ENCODE measurements at regions not wholly inside any gene's neighbourhood (a gene's known extent, or its start where the extent isn't known, plus 50 kb on each side); places are given as distances from the start of the nearest gene placed in this dataset.

GRCh38 chr5:28544501-28544900, 1506.1 kb upstream of the CDH9 start:
- no peak for DNase-seq

- no peak for DNase-seq
These were observed 1505.2 kb upstream of the CDH9 start for GRCh38 chr5:28543473-28544098.

DNA sequence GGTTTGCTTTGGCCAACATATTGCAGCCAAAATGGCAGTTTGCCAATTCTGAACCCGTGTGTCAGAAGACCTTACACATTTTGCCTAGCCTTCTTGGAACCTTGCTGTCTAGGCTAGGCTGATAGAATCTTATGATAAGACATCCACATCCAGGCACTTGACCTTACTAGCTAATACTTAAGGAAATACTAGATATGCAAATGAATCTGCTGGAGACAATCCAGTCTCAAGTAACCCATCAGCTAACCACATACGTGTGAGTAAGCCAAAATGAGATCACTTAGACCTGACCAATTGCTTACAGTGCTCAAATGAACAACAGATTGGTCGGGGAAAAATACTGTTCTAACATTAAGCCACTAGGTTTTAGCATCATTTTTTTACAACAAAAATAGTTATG, 1504.6 kb upstream of the CDH9 start:
- DNase-seq: no peak

GRCh38 chr5:28523888-28524635, 1485.7 kb upstream of the CDH9 start:
- no peak for DNase-seq

DNA sequence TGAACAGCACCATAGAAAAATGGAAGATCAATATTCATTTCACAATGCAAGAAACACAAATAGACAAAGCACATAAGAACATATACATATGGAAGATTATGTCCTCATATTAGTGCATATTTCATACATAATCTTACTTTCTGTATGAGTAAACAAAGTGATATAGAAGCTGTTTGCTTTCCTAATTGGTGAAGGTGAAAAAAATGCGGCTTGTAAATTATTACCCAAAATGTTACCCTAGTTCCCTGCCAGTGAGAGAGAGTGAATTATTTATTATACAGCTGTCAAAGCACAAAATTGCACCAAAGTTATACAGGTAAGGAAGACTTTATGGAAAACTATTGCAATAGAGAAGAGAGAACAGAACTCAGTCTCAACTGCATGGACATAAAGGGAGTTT, 1485.0 kb upstream of the CDH9 start:
- DNase-seq: no peak

DNA sequence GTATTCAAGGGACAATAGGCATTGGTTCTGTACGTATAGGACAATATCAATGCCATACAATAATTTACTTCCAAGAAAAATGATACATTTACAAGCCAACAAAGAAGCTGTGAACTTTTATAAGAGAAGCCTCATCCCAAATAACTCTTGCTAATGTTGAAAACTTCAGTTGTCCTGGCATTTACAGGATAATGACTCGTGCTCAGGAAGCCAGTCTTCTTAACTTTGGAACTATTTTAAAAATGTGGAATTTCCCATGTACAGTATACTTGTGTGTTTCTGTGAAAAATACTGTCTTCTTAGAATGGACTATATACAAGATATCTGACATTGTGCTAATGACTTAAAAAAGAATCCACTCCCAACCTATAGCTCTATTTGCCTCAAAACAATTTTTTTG, 1479.3 kb upstream of the CDH9 start:
- DNase-seq: no peak

GRCh38 chr5:28516722-28517121, 1478.3 kb upstream of the CDH9 start:
- no peak for DNase-seq

GRCh38 chr5:28512648-28513047, 1474.3 kb upstream of the CDH9 start:
- no peak for DNase-seq

- DNase-seq: no peak
These were observed 1466.7 kb upstream of the CDH9 start for GRCh38 chr5:28505121-28505520.

GRCh38 chr5:28500511-28500910, 1462.1 kb upstream of the CDH9 start:
- DNase-seq: no peak

DNA sequence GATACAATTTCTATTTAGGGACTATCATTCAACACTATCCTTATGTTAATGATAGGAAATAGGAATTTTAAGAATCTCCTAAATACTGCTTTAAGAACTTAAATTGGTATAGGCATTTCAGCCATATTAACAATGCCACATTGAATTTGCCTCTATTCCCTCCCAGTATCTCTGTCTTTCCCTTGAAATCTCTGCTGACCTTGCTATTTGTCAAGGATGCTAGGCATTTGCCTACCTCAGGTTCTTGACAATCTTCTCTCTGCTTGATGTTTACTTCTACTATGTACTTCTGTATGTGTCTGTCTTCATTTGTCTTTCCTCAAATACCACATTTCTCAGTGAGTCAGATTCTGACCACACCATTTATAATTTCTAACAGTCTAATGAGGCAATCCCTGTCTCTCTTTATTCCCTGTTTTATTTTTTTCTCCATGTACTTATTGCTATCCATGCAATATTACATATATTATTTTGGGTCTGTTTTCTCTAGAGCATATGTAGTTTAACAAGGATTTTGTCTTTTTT, 1461.4 kb upstream of the CDH9 start:
- no peak for DNase-seq

- DNase-seq: no peak
These were observed 1457.5 kb upstream of the CDH9 start for GRCh38 chr5:28495876-28496275.

GRCh38 chr5:28493456-28493855, 1455.1 kb upstream of the CDH9 start:
- no peak for DNase-seq

DNA sequence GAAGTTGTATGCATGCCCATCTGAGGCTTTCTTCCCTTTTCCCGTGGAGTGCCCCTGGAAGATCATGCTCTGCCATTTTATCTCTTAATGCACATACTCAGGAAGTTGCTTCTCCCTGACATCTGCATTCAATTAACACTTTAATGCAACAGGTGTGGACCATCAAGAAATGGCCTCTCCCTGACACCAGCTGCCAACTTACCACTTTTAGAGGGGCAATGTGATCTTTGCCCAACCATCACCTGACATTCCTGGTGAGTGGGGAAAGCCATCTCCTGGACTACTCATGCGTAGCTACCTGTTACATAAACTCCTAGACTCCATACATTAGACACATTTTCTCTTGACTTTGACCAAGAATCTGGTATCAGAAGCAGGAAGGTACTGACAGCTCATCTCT, 1450.4 kb upstream of the CDH9 start:
- DNase-seq: no peak

GRCh38 chr5:28483327-28484025, 1445.1 kb upstream of the CDH9 start:
- DNase-seq: no peak

GRCh38 chr5:28473531-28474107, 1435.2 kb upstream of the CDH9 start:
- no peak for DNase-seq

GRCh38 chr5:28468166-28468565, 1429.8 kb upstream of the CDH9 start:
- no peak for DNase-seq

DNA sequence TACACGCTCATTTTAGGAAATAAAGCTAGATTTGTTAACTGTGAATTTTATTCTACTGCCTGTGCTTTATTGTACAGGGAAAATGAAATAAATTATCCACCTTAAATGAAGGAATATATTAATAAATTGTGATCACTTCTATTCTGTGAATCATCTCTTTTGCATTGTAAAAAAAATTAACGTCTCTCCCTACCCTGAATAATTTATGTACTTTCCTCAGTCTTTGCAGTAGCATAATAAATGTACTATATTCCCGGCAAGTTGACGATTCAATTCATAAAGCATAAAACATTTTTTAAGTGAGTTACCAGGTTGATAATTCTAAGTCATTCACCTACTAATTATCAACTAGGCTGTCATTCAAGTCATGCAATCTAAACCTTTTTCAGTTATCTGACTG, 1425.3 kb upstream of the CDH9 start:
- no peak for DNase-seq

DNA sequence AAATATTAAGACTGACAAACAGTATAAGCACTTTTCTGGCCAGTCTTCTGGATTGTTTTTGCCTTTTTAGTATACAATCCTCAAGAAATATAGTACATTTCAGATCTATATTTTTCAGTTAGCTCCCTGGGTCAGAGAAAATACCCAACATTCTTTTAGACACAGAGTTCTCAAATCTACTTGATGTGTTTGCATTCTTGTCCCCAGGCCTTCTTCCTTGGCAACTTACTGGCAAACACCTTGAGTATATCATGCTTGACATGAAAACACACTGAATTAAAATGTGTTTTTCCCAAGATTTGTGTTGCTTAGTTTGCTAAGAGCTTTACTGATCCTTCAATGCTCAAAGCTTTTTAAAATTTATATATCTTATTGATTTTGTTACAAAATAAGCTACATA, 1413.1 kb upstream of the CDH9 start:
- no peak for DNase-seq

GRCh38 chr5:28450997-28451396, 1412.6 kb upstream of the CDH9 start:
- no peak for DNase-seq

DNA sequence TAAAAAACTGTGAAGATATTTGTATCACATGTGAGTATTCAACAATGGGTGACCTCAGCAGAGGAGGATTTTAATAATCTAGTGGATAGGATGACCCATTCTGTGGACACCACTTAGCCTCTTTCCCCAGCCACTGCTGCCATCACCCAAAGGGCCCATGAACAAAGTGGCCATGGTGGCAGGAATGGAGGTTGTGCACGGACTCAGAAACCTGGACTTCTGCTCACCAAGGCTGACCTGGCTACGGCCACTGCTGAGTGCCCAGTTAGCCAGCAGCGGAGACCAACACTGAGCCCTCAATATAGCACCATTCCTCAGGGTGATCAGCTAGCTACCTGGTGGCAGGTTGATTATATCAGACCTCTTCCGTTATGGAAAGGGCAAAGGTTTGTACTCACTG, 1410.4 kb upstream of the CDH9 start:
- DNase-seq: no peak

- no peak for DNase-seq
These were observed 1392.3 kb upstream of the CDH9 start for GRCh38 chr5:28430565-28431178.

DNA sequence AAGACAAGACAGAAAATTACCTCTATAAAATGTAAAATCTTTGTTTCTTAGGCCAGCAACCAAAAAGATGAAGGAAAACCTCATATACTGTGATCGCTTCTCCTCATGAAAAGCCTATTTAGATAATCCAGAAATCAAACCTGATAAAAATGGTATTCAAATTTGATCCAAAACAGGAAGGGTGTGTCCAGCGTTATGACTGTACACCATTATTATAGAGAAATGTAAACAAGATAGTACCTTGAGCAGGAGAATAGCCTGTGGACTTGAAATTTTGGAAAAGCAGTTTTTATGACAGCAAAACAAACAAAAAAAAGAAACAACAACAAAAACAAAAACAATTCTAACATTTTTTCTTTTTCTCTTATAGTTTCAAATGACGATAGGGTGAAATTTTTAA, 1382.8 kb upstream of the CDH9 start:
- no peak for DNase-seq

Data from NK-92 treated with Interleukin-12 subunit alpha and Interleukin-12 subunit beta, amount 100 ng/mL, for 24 hours (cell line).